ENCODE measurements at regions not wholly inside any gene's neighbourhood (a gene's known extent, or its start where the extent isn't known, plus 50 kb on each side); places are given as distances from the start of the nearest gene placed in this dataset.

DNA sequence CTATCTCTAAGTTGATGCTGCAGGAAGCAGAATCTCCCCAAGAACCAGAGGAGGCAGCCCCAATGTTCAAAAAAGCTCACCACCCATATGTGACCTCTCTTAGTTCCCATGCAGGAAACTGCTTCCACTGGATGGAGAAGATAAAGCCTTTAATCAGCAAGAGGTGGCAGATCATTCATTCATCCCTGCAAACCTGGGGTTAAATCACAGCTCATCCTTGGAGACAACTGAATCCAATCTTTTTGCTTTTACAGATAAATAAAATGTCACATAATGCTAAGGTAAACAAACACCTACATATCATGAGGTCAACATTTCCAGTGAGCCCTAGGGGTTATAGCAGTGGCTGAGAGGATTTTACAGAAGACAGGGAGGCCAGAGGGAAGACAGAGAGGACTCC is 112.7 kb upstream of the CD93 start:
- Histone ChIP-seq H3K79me2 (ENCODE audit: control insufficient read depth, insufficient read depth, low read length) (no peaks in the 10 kb centered on the region), H2AFZ (ENCODE audit: control insufficient read depth, low read length) (no peak overlapping the region), H3K4me2 (ENCODE audit: control insufficient read depth, extremely low read depth, insufficient read depth, low read depth, low read length) (no peak overlapping the region), H3K27me3 (ENCODE audit: control insufficient read depth, extremely low read depth, insufficient read depth, low read length) (no peaks in the 10 kb centered on the region), H3K9me1 (ENCODE audit: control insufficient read depth, extremely low read depth, insufficient read depth, low read length) (no peaks in the 10 kb centered on the region), H4K20me1 (ENCODE audit: control insufficient read depth, extremely low read depth, insufficient read depth, low read length) (no peaks in the 10 kb centered on the region), H3K9ac (ENCODE audit: control insufficient read depth, extremely low read depth, insufficient read depth, low read length) (no peak overlapping the region), H3K27ac (ENCODE audit: control insufficient read depth, insufficient read depth, low read length) (no peak overlapping the region), H3K4me3 (ENCODE audit: control insufficient read depth in 2 of 3, extremely low read depth in 1 of 3, insufficient read depth in 2 of 3, low read depth in 1 of 3, low read length in 3 of 3) (no peak overlapping the region), H3K4me1 (ENCODE audit: control insufficient read depth, extremely low read depth, insufficient read depth, low read length) (peaks cover 8% of the 10 kb centered on the region), H3K36me3 (ENCODE audit: control insufficient read depth in 2 of 2, extremely low read depth in 1 of 2, insufficient read depth in 2 of 2, low read length in 2 of 2) (no peaks in the 10 kb centered on the region), H3K9me3 (ENCODE audit: control insufficient read depth, low read depth, low read length) (no peaks in the 10 kb centered on the region)
- FAIRE-seq (no peak), DNase-seq (ENCODE audit: low read depth, low spot score) (no peak)
- dilution Hi-C loops (cut with MboI; ENCODE audit: extremely low pct_ligation_motif_present, low sequenced_read_pairs): loop anchor here (25.0 kb wide), 1 partner anchor 162 kb away; the partner anchor contains the start of genes SSTR4 and THBD
- TF ChIP-seq EZH2 (IDR thresholded peaks at IDR 0.05; ENCODE audit: low read length): no peak
- TF ChIP-seq, protein P1, sequence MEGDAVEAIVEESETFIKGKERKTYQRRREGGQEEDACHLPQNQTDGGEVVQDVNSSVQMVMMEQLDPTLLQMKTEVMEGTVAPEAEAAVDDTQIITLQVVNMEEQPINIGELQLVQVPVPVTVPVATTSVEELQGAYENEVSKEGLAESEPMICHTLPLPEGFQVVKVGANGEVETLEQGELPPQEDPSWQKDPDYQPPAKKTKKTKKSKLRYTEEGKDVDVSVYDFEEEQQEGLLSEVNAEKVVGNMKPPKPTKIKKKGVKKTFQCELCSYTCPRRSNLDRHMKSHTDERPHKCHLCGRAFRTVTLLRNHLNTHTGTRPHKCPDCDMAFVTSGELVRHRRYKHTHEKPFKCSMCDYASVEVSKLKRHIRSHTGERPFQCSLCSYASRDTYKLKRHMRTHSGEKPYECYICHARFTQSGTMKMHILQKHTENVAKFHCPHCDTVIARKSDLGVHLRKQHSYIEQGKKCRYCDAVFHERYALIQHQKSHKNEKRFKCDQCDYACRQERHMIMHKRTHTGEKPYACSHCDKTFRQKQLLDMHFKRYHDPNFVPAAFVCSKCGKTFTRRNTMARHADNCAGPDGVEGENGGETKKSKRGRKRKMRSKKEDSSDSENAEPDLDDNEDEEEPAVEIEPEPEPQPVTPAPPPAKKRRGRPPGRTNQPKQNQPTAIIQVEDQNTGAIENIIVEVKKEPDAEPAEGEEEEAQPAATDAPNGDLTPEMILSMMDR (optimal IDR thresholded peaks at IDR 0.05 in 1 of 3, IDR thresholded peaks at IDR 0.05 in 1 of 3, conservative IDR thresholded peaks at IDR 0.05 in 1 of 3; ENCODE audit: extremely low read depth in 1 of 3, insufficient read depth in 2 of 3, low read length in 3 of 3): no peak

DNA sequence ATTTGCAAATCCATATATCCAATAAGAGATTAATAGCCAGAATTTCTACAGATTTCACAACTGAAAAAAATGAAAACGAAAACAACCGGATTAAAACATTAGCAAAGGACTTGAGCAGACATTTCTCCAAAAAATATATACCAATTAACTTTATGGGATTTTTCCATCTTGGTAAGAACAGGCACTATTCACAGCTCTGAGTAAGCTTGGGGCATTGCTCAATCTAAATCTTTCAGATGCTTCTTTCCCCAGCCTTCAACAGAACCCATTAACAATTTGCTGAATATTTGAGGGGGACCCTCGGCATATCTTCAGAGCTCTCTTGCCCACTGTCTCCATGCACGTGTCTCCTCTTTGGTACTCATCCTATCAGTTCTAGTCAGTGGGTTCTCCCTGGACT is 111.7 kb upstream of the CD93 start:
- H2AFZ ChIP-seq (ENCODE audit: control insufficient read depth, low read length): no peak overlapping the region
- H4K20me1 ChIP-seq (ENCODE audit: control insufficient read depth, extremely low read depth, insufficient read depth, low read length): no peaks in the 10 kb centered on the region
- no peak for DNase-seq (ENCODE audit: low read depth, low spot score)
- H3K36me3 ChIP-seq (ENCODE audit: control insufficient read depth in 2 of 2, extremely low read depth in 1 of 2, insufficient read depth in 2 of 2, low read length in 2 of 2): no peaks in the 10 kb centered on the region
- peaks cover 12% of the 10 kb centered on the region for H3K4me1 ChIP-seq (ENCODE audit: control insufficient read depth, extremely low read depth, insufficient read depth, low read length)
- H3K9me1 ChIP-seq (ENCODE audit: control insufficient read depth, extremely low read depth, insufficient read depth, low read length): no peaks in the 10 kb centered on the region
- no peak overlapping the region for H3K4me2 ChIP-seq (ENCODE audit: control insufficient read depth, extremely low read depth, insufficient read depth, low read depth, low read length)
- no peak for TF ChIP-seq EZH2 (IDR thresholded peaks at IDR 0.05; ENCODE audit: low read length)
- TF ChIP-seq, protein P1 (optimal IDR thresholded peaks at IDR 0.05 in 1 of 3, IDR thresholded peaks at IDR 0.05 in 1 of 3, conservative IDR thresholded peaks at IDR 0.05 in 1 of 3; ENCODE audit: extremely low read depth in 1 of 3, insufficient read depth in 2 of 3, low read length in 3 of 3): no peak
- H3K4me3 ChIP-seq (ENCODE audit: control insufficient read depth in 2 of 3, extremely low read depth in 1 of 3, insufficient read depth in 2 of 3, low read depth in 1 of 3, low read length in 3 of 3): no peak overlapping the region
- H3K9ac ChIP-seq (ENCODE audit: control insufficient read depth, extremely low read depth, insufficient read depth, low read length): no peak overlapping the region
- H3K79me2 ChIP-seq (ENCODE audit: control insufficient read depth, insufficient read depth, low read length): no peaks in the 10 kb centered on the region
- H3K9me3 ChIP-seq (ENCODE audit: control insufficient read depth, low read depth, low read length): no peaks in the 10 kb centered on the region
- dilution Hi-C loops (cut with MboI; ENCODE audit: extremely low pct_ligation_motif_present, low sequenced_read_pairs): loop anchor here (25.0 kb wide), 1 partner anchor 161 kb away; the partner anchor contains the start of genes SSTR4 and THBD
- H3K27me3 ChIP-seq (ENCODE audit: control insufficient read depth, extremely low read depth, insufficient read depth, low read length): no peaks in the 10 kb centered on the region
- H3K27ac ChIP-seq (ENCODE audit: control insufficient read depth, insufficient read depth, low read length): no peak overlapping the region
- no peak for FAIRE-seq

Measured in keratinocyte (primary cell).